SK-N-MC (cell line): ENCODE measurements at regions not wholly inside any gene's neighbourhood (a gene's known extent, or its start where the extent isn't known, plus 50 kb on each side); places are given as distances from the start of the nearest gene placed in this dataset.
A peak's percentile ranks its signal among the peaks of the same experiment; 100 is the strongest.

Experiments used
- DNase-seq: peaks from one replicate; pipeline ENCODE4 v3.0.0-alpha.2; 2011; ENCODE audit warnings: low read depth, low spot score
- H3K27ac ChIP-seq: fragments of 200-600 bp; sonication (generic); 2 replicates; pipeline ENCODE4 v1.5.1; 2016; ENCODE audit warnings: mixed run types
- H3K36me3 ChIP-seq: fragments of 200-600 bp; sonication (generic); 2 replicates; pipeline ENCODE4 v1.6.1; 2017; ENCODE audit warnings: antibody characterized with exemption, low read length, mixed read lengths; ENCODE audit not compliant: insufficient read depth
- H3K4me3 ChIP-seq: fragments of 200-600 bp; sonication (generic); 2 replicates; pipeline ENCODE4 v1.5.1; 2016
- H3K9ac ChIP-seq: fragments of 200-600 bp; sonication (generic); 2 replicates; pipeline ENCODE4 v1.8.0; 2017; ENCODE audit warnings: mixed run types, mixed read lengths; ENCODE audit not compliant: insufficient read length
- H3K9me3 ChIP-seq: fragments of 200-600 bp; sonication (generic); 2 replicates; pipeline ENCODE4 v1.6.1; 2017; ENCODE audit warnings: low read depth, mild to moderate bottlenecking, antibody characterized with exemption, low read length, moderate library complexity, mixed read lengths
- EZH2 ChIP-seq: fragments of 200-600 bp; sonication (generic); IDR thresholded peaks from one replicate; pipeline ENCODE4 v1.6.1; 2017; ENCODE audit warnings: antibody characterized with exemption
- FOXP2 ChIP-seq: optimal IDR thresholded peaks from 2 replicates; pipeline ENCODE3; 2011; ENCODE audit warnings: mild to moderate bottlenecking, moderate library complexity; ENCODE audit not compliant: insufficient read depth; ENCODE audit errors: extremely low read length, control extremely low read depth
- POLR2AphosphoS5 ChIP-seq: IDR thresholded peaks from 2 replicates; pipeline ENCODE4 v1.6.1; 2012; ENCODE audit warnings: mild to moderate bottlenecking, low read depth, low read length, borderline replicate concordance

GRCh38 chr6:65964261-65964660 is 257.2 kb upstream of the EYS start:
- Histone ChIP-seq H3K27ac (no peak overlapping the region), H3K9me3 (no peaks in the 10 kb centered on the region), H3K4me3 (no peak overlapping the region), H3K36me3 (no peaks in the 10 kb centered on the region), H3K9ac (no peak overlapping the region)
- TF ChIP-seq EZH2 (no peak), POLR2AphosphoS5 (no peak), FOXP2 (no peak)
- no peak for DNase-seq

- Histone ChIP-seq H3K9me3 (no peaks in the 10 kb centered on the region), H3K9ac (no peak overlapping the region), H3K27ac (no peak overlapping the region), H3K4me3 (no peak overlapping the region), H3K36me3 (no peaks in the 10 kb centered on the region)
- no peak for DNase-seq
- TF ChIP-seq FOXP2 (no peak), POLR2AphosphoS5 (no peak), EZH2 (no peak)
Measured at GRCh38 chr6:65955034-65955433, 248.0 kb upstream of the EYS start.

GRCh38 chr6:65948062-65948461 is 241.0 kb upstream of the EYS start:
- H3K4me3 ChIP-seq: no peak overlapping the region
- TF ChIP-seq EZH2: no peak
- no peak for TF ChIP-seq FOXP2
- TF ChIP-seq POLR2AphosphoS5: no peak
- no peak for DNase-seq
- no peaks in the 10 kb centered on the region for H3K36me3 ChIP-seq
- no peak overlapping the region for H3K27ac ChIP-seq
- H3K9me3 ChIP-seq: no peaks in the 10 kb centered on the region
- H3K9ac ChIP-seq: no peak overlapping the region

- no peak overlapping the region for H3K9ac ChIP-seq
- TF ChIP-seq POLR2AphosphoS5: no peak
- TF ChIP-seq FOXP2: no peak
- no peak for TF ChIP-seq EZH2
- H3K9me3 ChIP-seq: no peaks in the 10 kb centered on the region
- no peak for DNase-seq
- H3K4me3 ChIP-seq: no peak overlapping the region
- H3K36me3 ChIP-seq: no peaks in the 10 kb centered on the region
- no peak overlapping the region for H3K27ac ChIP-seq
Measured at GRCh38 chr6:65943548-65943947, 236.5 kb upstream of the EYS start.

- Histone ChIP-seq H3K9me3 (no peaks in the 10 kb centered on the region), H3K9ac (no peak overlapping the region), H3K36me3 (no peaks in the 10 kb centered on the region), H3K4me3 (no peak overlapping the region), H3K27ac (no peak overlapping the region)
- no peak for DNase-seq
- no peak for TF ChIP-seq FOXP2
- TF ChIP-seq EZH2: no peak
- TF ChIP-seq POLR2AphosphoS5: no peak
Measured at GRCh38 chr6:65943051-65943450, 236.0 kb upstream of the EYS start.

GRCh38 chr6:65938000-65938399 is 231.0 kb upstream of the EYS start:
- H3K27ac ChIP-seq: no peak overlapping the region
- TF ChIP-seq POLR2AphosphoS5 (no peak), FOXP2 (no peak), EZH2 (no peak)
- DNase-seq: no peak
- no peak overlapping the region for H3K9ac ChIP-seq
- no peaks in the 10 kb centered on the region for H3K36me3 ChIP-seq
- no peaks in the 10 kb centered on the region for H3K9me3 ChIP-seq
- no peak overlapping the region for H3K4me3 ChIP-seq

GRCh38 chr6:65935412-65935811 is 228.4 kb upstream of the EYS start:
- DNase-seq: no peak
- Histone ChIP-seq H3K36me3 (no peaks in the 10 kb centered on the region), H3K27ac (no peak overlapping the region), H3K4me3 (no peak overlapping the region), H3K9me3 (no peaks in the 10 kb centered on the region), H3K9ac (no peak overlapping the region)
- no peak for TF ChIP-seq FOXP2
- no peak for TF ChIP-seq EZH2
- TF ChIP-seq POLR2AphosphoS5: no peak

- Histone ChIP-seq H3K4me3 (peak overlapping the region; percentile 46), H3K27ac (no peak overlapping the region), H3K36me3 (no peaks in the 10 kb centered on the region), H3K9ac (no peak overlapping the region), H3K9me3 (no peaks in the 10 kb centered on the region)
- DNase-seq: no peak
- TF ChIP-seq EZH2 (no peak), FOXP2 (no peak), POLR2AphosphoS5 (no peak)
Measured at GRCh38 chr6:65933390-65933789, 226.4 kb upstream of the EYS start.

- TF ChIP-seq EZH2 (no peak), POLR2AphosphoS5 (no peak), FOXP2 (no peak)
- no peak overlapping the region for H3K9ac ChIP-seq
- no peak overlapping the region for H3K27ac ChIP-seq
- no peak overlapping the region for H3K4me3 ChIP-seq
- DNase-seq: no peak
- no peaks in the 10 kb centered on the region for H3K9me3 ChIP-seq
- H3K36me3 ChIP-seq: no peaks in the 10 kb centered on the region
Measured at GRCh38 chr6:65927141-65927540, 220.1 kb upstream of the EYS start.

- no peaks in the 10 kb centered on the region for H3K36me3 ChIP-seq
- no peak overlapping the region for H3K27ac ChIP-seq
- no peak overlapping the region for H3K4me3 ChIP-seq
- no peaks in the 10 kb centered on the region for H3K9me3 ChIP-seq
- DNase-seq: no peak
- TF ChIP-seq POLR2AphosphoS5 (no peak), EZH2 (no peak), FOXP2 (no peak)
- no peak overlapping the region for H3K9ac ChIP-seq
Measured at GRCh38 chr6:65924411-65924810, 217.4 kb upstream of the EYS start.
